ENCODE measurements at regions not wholly inside any gene's neighbourhood (a gene's known extent, or its start where the extent isn't known, plus 50 kb on each side); places are given as distances from the start of the nearest gene placed in this dataset.

GRCh38 chr16:85424260-85425073 is 188.7 kb upstream of the GSE1 start:
- WGBS, 2 experiments (ENCODE audit: extremely low coverage in 2 of 2, insufficient read length in 1 of 2): 65% methylated on average over 9 of the region's 35 CpGs; no CpG with 5 or more reads in 1 of the 2 experiments

More at GRCh38 chr16:85424260-85425073, 188.7 kb upstream of the GSE1 start:
- Histone ChIP-seq H3K4ac (ENCODE audit: low read depth, low read length) (no peak overlapping the region), H3K9me3 (ENCODE audit: control insufficient read depth, insufficient read depth, low read length) (no peaks in the 10 kb centered on the region), H3K4me1 (ENCODE audit: control insufficient read depth, insufficient read depth, low read length) (no peaks in the 10 kb centered on the region), H3K23ac (ENCODE audit: low read depth, low read length) (no peak overlapping the region), H3K9ac (ENCODE audit: low read depth, low read length) (no peak overlapping the region), H3K56ac (ENCODE audit: extremely low read depth, insufficient read depth, low read length) (no peak overlapping the region), H3K4me2 (ENCODE audit: low read depth, low read length) (no peak overlapping the region), H4K5ac (ENCODE audit: low read depth, low read length) (no peak overlapping the region), H3K79me1 (ENCODE audit: low read depth in 1 of 2, low read length in 2 of 2) (peaks cover 4 to 13% of the 10 kb centered on the region in 2 experiments), H4K20me1 (ENCODE audit: insufficient read depth, low read length) (peaks cover 47% of the 10 kb centered on the region), H3K18ac (ENCODE audit: low read depth, low read length) (no peak overlapping the region), H2BK20ac (ENCODE audit: low read depth, low read length) (no peak overlapping the region), H2AK5ac (ENCODE audit: low read depth, low read length) (no peak overlapping the region), H2AFZ (replicated peaks; ENCODE audit: low read length, poor library complexity) (no peak overlapping the region), H3K14ac (replicated peaks; ENCODE audit: low read depth, low read length) (no peak overlapping the region), H2BK120ac (ENCODE audit: low read depth, low read length) (no peak overlapping the region), H2BK15ac (ENCODE audit: low read depth, low read length) (no peak overlapping the region), H3K27me3 (ENCODE audit: control insufficient read depth, insufficient read depth, low read length) (no peaks in the 10 kb centered on the region), H3K36me3 (ENCODE audit: control insufficient read depth, insufficient read depth, low read length) (no peaks in the 10 kb centered on the region), H3K4me3 (ENCODE audit: insufficient read depth, low read depth, low read length) (no peak overlapping the region), H3K9me1 (ENCODE audit: insufficient read depth, low read length) (0 out of 2 replicates have a peak, but pooled peaks cover 3% of the 10 kb centered on the region), H2AK9ac (replicated peaks; ENCODE audit: low read depth, low read length, poor library complexity) (no peak overlapping the region), H4K8ac (ENCODE audit: low read depth in 2 of 2, low read length in 2 of 2) (no peak overlapping the region), H2BK5ac (ENCODE audit: low read depth, low read length, poor library complexity, severe bottlenecking) (no peak overlapping the region), H4K91ac (ENCODE audit: insufficient read depth, low read depth, low read length) (no peak overlapping the region), H3K27ac (ENCODE audit: insufficient read depth, low read length) (no peak overlapping the region)
- POLR2A ChIA-PET (ENCODE audit: unreplicated experiment): interaction anchor here (0.5 kb wide), 1 partner anchor 188 kb away, joined by 3 read pairs; no protein-coding TSS in a partner anchor
- TF ChIP-seq RFX5 (IDR thresholded peaks at IDR 0.05; ENCODE audit: low read depth, low read length) (no peak), RAD21 (IDR thresholded peaks at IDR 0.05; ENCODE audit: low read length) (no peak), ELK1 (IDR thresholded peaks at IDR 0.05; ENCODE audit: borderline replicate concordance, low read depth, low read length) (no peak)
- in situ Hi-C loops (cut with MboI; ENCODE audit: low sequenced_read_pairs) (no loop called here), intact Hi-C loops (cut with micrococcal nuclease) (loop anchor here (5.0 kb wide), 1 partner anchor 133 kb away; no protein-coding TSS in a partner anchor), dilution Hi-C loops (cut with HindIII; ENCODE audit: low sequenced_read_pairs, unreplicated experiment) (no loop called here)
- ATAC-seq (ENCODE audit: low read depth): no peak
- BruUV-seq (replicated peaks): no TSS peak
- CTCF ChIA-PET: no interaction called here
- no peak for DNase-seq

Data from IMR-90 (cell line).